ENCODE measurements at regions not wholly inside any gene's neighbourhood (a gene's known extent, or its start where the extent isn't known, plus 50 kb on each side); places are given as distances from the start of the nearest gene placed in this dataset.

DNA sequence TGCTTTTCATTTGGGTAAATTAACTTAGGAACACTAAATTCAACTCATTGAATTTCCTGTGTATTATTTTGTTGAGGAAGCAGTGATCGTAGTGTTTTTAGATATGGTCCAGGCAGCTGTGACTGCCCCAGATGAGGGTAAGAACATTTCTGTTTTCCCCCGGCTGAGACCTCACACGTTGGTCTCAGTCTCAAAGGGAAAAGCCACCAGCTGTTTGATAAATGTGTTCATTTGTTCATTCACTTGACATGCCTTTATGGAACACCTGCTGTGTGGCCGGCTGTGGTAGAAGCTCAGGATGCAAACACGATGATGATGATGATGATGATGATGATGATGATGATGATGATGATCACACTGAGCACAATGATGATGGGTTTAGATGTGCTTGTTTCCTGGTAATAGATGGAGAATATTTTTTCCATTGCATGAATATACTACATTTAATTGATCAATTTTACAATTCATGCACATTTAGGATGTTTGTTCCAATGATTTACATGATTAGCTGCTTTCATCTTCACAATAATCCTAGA lies 125.6 kb upstream of the ZNF32 start:
- no peak overlapping the region for H3K4me3 ChIP-seq (ENCODE audit: low read length)
- DNase-seq (ENCODE audit: low read depth), result no peak
- TF ChIP-seq, protein P1, sequence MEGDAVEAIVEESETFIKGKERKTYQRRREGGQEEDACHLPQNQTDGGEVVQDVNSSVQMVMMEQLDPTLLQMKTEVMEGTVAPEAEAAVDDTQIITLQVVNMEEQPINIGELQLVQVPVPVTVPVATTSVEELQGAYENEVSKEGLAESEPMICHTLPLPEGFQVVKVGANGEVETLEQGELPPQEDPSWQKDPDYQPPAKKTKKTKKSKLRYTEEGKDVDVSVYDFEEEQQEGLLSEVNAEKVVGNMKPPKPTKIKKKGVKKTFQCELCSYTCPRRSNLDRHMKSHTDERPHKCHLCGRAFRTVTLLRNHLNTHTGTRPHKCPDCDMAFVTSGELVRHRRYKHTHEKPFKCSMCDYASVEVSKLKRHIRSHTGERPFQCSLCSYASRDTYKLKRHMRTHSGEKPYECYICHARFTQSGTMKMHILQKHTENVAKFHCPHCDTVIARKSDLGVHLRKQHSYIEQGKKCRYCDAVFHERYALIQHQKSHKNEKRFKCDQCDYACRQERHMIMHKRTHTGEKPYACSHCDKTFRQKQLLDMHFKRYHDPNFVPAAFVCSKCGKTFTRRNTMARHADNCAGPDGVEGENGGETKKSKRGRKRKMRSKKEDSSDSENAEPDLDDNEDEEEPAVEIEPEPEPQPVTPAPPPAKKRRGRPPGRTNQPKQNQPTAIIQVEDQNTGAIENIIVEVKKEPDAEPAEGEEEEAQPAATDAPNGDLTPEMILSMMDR (IDR thresholded peaks at IDR 0.05; ENCODE audit: insufficient read depth, low read depth, low read length, missing control alignments), result no peak

DNA sequence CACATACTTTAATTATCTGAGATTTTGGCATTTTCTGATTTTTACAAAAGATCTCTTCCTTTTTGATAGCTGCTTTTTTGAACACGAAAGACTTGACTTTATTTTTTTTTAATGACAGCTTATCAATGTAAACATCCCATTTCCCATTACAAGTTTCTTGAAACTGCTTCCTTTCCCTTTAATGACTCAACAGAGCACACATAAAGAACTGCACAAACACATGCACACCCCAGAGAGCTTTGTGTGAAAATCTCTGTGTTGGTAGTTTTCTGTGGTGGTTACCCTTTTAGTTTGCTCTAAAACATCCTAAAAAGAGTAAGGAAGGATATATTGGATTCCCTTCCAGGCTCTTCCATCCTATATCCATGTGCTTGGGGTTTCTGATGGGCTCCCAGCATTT lies 125.1 kb upstream of the ZNF32 start:
- no peak for DNase-seq (ENCODE audit: low read depth)
- TF ChIP-seq, protein P1 (IDR thresholded peaks at IDR 0.05; ENCODE audit: insufficient read depth, low read depth, low read length, missing control alignments), result no peak
- no peak overlapping the region for H3K4me3 ChIP-seq (ENCODE audit: low read length)

DNA sequence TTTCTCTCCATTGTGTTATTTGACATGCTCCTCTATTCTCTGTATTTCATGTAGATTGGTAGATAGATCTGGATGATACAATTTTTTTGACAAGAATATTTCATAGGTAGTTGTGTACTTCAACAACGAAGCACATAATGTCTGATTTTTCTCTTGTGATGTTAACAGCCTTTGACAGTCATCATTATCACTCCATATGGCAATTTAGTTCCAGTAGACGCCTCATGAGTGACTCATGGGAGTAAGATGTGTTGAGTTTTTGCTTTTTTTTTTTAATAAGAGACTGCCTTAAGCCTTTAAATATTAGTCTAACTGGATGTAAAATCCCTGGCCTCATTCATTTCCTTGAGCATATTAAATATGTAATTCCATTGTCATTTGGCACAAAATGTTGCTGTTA lies 123.5 kb upstream of the ZNF32 start:
- H3K4me3 ChIP-seq (ENCODE audit: low read length), result no peak overlapping the region
- no peak for DNase-seq (ENCODE audit: low read depth)
- TF ChIP-seq, protein P1 (IDR thresholded peaks at IDR 0.05; ENCODE audit: insufficient read depth, low read depth, low read length, missing control alignments), result no peak

DNA sequence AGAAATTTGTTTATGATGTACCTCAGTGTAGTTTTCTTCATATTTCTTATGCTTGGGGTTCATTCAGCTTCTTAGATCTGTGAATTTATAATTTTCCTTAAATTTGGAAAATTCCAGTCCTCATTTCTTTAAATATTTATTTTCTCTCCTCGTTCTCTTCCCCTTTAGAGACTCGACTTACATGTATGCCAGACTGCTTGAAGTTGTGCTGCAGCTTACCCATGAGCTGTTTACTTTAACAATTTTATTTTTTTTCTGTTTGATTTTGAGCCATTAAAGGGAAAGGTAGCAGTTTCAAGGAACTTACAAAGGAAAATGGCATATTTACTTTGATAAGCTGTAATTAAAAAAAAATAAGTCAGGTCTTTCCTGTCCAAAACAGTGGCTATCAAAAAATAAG lies 123.0 kb upstream of the ZNF32 start:
- no peak overlapping the region for H3K4me3 ChIP-seq (ENCODE audit: low read length)
- TF ChIP-seq, protein P1 (IDR thresholded peaks at IDR 0.05; ENCODE audit: insufficient read depth, low read depth, low read length, missing control alignments), result no peak
- no peak for DNase-seq (ENCODE audit: low read depth)

DNA sequence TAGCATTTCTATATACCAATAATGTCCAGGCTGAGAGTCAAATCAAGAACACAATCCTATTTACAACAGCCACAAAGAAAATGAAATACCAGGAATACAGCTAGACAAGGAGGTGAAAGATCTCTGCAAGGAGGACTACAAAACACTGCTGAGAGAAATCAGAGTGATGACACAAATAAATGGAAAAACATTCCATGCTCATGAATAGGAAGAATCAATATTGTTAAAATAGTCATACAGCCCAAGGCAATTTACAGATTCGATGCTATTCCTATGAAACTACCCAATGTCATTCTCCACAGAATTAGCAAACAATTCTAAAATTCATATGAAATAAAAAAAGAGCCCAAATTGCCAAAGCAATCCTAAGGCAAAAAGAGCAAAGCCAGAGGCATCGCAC lies 116.8 kb upstream of the ZNF32 start:
- H3K4me3 ChIP-seq (ENCODE audit: low read length), result no peak overlapping the region
- TF ChIP-seq, protein P1 (IDR thresholded peaks at IDR 0.05; ENCODE audit: insufficient read depth, low read depth, low read length, missing control alignments), result no peak
- no peak for DNase-seq (ENCODE audit: low read depth)

DNA sequence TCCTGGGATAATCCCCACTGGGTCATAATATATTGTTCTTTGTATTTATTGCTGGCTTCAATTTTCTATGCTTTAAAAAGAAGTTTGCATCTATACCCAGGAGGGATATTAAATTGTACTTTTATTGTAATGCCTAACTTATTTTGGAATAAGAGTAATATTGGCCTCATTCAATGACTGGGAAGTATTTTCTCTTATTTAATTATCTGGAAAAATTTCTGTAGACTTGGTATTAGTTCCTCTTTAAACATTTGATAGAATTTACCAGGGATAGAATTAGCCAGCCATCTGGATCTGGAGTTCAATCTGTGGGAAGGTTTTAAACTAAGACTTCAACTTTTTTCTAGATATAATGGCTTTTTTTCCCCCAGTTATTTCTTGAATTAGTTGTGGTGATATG lies 115.2 kb upstream of the ZNF32 start:
- no peak overlapping the region for H3K4me3 ChIP-seq (ENCODE audit: low read length)
- TF ChIP-seq, protein P1 (IDR thresholded peaks at IDR 0.05; ENCODE audit: insufficient read depth, low read depth, low read length, missing control alignments), result no peak
- no peak for DNase-seq (ENCODE audit: low read depth)

DNA sequence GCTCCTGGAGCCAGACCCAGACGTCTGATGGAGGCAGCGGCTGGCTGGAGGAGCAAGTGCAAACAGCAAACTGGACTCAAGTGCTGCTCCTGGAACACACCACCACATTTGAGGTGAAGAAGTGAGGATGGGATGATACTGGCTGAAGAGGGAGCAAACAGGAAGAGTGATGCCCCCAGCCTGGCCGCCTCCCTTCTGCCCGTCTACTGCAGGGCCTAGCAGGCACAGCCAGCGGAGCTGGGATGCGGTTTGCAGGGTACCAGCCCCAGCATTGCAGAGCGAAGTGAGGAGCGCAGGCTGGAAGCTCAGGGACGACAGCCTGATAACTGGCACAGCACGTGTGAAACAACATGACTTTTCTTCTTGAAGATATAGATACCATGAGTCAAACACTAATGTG lies 111.8 kb upstream of the ZNF32 start:
- no peak overlapping the region for H3K4me3 ChIP-seq (ENCODE audit: low read length)
- no peak for DNase-seq (ENCODE audit: low read depth)
- TF ChIP-seq, protein P1 (IDR thresholded peaks at IDR 0.05; ENCODE audit: insufficient read depth, low read depth, low read length, missing control alignments), result no peak

Measured in epithelial cell of esophagus (primary cell).